ENCODE measurements at regions not wholly inside any gene's neighbourhood (a gene's known extent, or its start where the extent isn't known, plus 50 kb on each side); places are given as distances from the start of the nearest gene placed in this dataset.

GRCh38 chr18:34086370-34086769 is 138.3 kb downstream of the NOL4 start:
- Histone ChIP-seq H3K56ac (ENCODE audit: low read length) (no peak overlapping the region), H2BK120ac (ENCODE audit: low read depth, low read length) (no peak overlapping the region), H3K4me1 (ENCODE audit: control insufficient read depth, low read depth, low read length) (no peaks in the 10 kb centered on the region), H2BK5ac (ENCODE audit: low read length) (no peak overlapping the region), H3K36me3 (ENCODE audit: control insufficient read depth, insufficient read depth, low read length) (no peaks in the 10 kb centered on the region), H2AK5ac (ENCODE audit: low read length) (no peak overlapping the region), H3K79me2 (ENCODE audit: control insufficient read depth, insufficient read depth, low read length) (no peaks in the 10 kb centered on the region), H4K8ac (ENCODE audit: low read depth, low read length) (no peak overlapping the region), H3K4me3 (ENCODE audit: low read length) (no peak overlapping the region), H3K9ac (ENCODE audit: low read length) (no peak overlapping the region), H3K18ac (ENCODE audit: low read length) (no peak overlapping the region), H3K27ac (ENCODE audit: low read depth, low read length) (no peak overlapping the region), H2BK15ac (replicated peaks; ENCODE audit: low read depth) (no peak overlapping the region), H3K23ac (ENCODE audit: low read length) (no peak overlapping the region), H3K4me2 (ENCODE audit: low read length) (no peak overlapping the region), H4K5ac (ENCODE audit: low read length) (no peak overlapping the region), H3K27me3 (ENCODE audit: insufficient read depth, low read length, poor library complexity) (no peaks in the 10 kb centered on the region), H3K4ac (ENCODE audit: low read depth, low read length) (no peak overlapping the region), H3K79me1 (ENCODE audit: low read length) (no peaks in the 10 kb centered on the region)
- DNase-seq = no peak
- WGBS (ENCODE audit: extremely low coverage, insufficient coverage, low lambda C conversion rate) = no CpG with 5 or more reads among the region's 1 CpG

GRCh38 chr18:34085140-34085739 is 139.5 kb downstream of the NOL4 start:
- Histone ChIP-seq H2BK15ac (replicated peaks; ENCODE audit: low read depth) (no peak overlapping the region), H3K4me1 (ENCODE audit: control insufficient read depth, low read depth, low read length) (no peaks in the 10 kb centered on the region), H2BK120ac (ENCODE audit: low read depth, low read length) (no peak overlapping the region), H4K5ac (ENCODE audit: low read length) (no peak overlapping the region), H2BK5ac (ENCODE audit: low read length) (no peak overlapping the region), H3K56ac (ENCODE audit: low read length) (no peak overlapping the region), H4K8ac (ENCODE audit: low read depth, low read length) (no peak overlapping the region), H3K23ac (ENCODE audit: low read length) (no peak overlapping the region), H3K36me3 (ENCODE audit: control insufficient read depth, insufficient read depth, low read length) (no peaks in the 10 kb centered on the region), H3K79me1 (ENCODE audit: low read length) (no peaks in the 10 kb centered on the region), H3K27me3 (ENCODE audit: insufficient read depth, low read length, poor library complexity) (no peaks in the 10 kb centered on the region), H2AK5ac (ENCODE audit: low read length) (no peak overlapping the region), H3K18ac (ENCODE audit: low read length) (no peak overlapping the region), H3K4me3 (ENCODE audit: low read length) (no peak overlapping the region), H3K4ac (ENCODE audit: low read depth, low read length) (no peak overlapping the region), H3K27ac (ENCODE audit: low read depth, low read length) (no peak overlapping the region), H3K9ac (ENCODE audit: low read length) (no peak overlapping the region), H3K4me2 (ENCODE audit: low read length) (no peak overlapping the region), H3K79me2 (ENCODE audit: control insufficient read depth, insufficient read depth, low read length) (no peaks in the 10 kb centered on the region)
- WGBS (ENCODE audit: extremely low coverage, insufficient coverage, low lambda C conversion rate) = no CpG with 5 or more reads among the region's 4 CpGs
- no peak for DNase-seq

- no peaks in the 10 kb centered on the region for H3K79me1 ChIP-seq (ENCODE audit: low read length)
- DNase-seq = no peak
Observed at GRCh38 chr18:34084635-34085034, 140.1 kb downstream of the NOL4 start.

GRCh38 chr18:34083910-34084535 is 140.7 kb downstream of the NOL4 start:
- Histone ChIP-seq H3K4me2 (ENCODE audit: low read length) (no peak overlapping the region), H3K27ac (ENCODE audit: low read depth, low read length) (no peak overlapping the region), H3K36me3 (ENCODE audit: control insufficient read depth, insufficient read depth, low read length) (no peaks in the 10 kb centered on the region), H3K79me1 (ENCODE audit: low read length) (no peaks in the 10 kb centered on the region), H4K5ac (ENCODE audit: low read length) (no peak overlapping the region), H3K79me2 (ENCODE audit: control insufficient read depth, insufficient read depth, low read length) (no peaks in the 10 kb centered on the region), H2BK120ac (ENCODE audit: low read depth, low read length) (no peak overlapping the region), H3K4me3 (ENCODE audit: low read length) (no peak overlapping the region), H2BK15ac (replicated peaks; ENCODE audit: low read depth) (no peak overlapping the region), H3K56ac (ENCODE audit: low read length) (no peak overlapping the region), H3K4me1 (ENCODE audit: control insufficient read depth, low read depth, low read length) (no peaks in the 10 kb centered on the region), H4K8ac (ENCODE audit: low read depth, low read length) (no peak overlapping the region), H3K23ac (ENCODE audit: low read length) (no peak overlapping the region), H3K4ac (ENCODE audit: low read depth, low read length) (no peak overlapping the region), H3K9ac (ENCODE audit: low read length) (no peak overlapping the region), H2AK5ac (ENCODE audit: low read length) (no peak overlapping the region), H2BK5ac (ENCODE audit: low read length) (no peak overlapping the region), H3K27me3 (ENCODE audit: insufficient read depth, low read length, poor library complexity) (no peaks in the 10 kb centered on the region), H3K18ac (ENCODE audit: low read length) (no peak overlapping the region)
- no peak for DNase-seq
- WGBS (ENCODE audit: extremely low coverage, insufficient coverage, low lambda C conversion rate) = no CpG with 5 or more reads among the region's 9 CpGs

More at GRCh38 chr18:34084635-34085034, 140.1 kb downstream of the NOL4 start:
- Histone ChIP-seq H3K9ac (ENCODE audit: low read length) (no peak overlapping the region), H3K4me3 (ENCODE audit: low read length) (no peak overlapping the region), H4K8ac (ENCODE audit: low read depth, low read length) (no peak overlapping the region), H3K27ac (ENCODE audit: low read depth, low read length) (no peak overlapping the region), H3K4me1 (ENCODE audit: control insufficient read depth, low read depth, low read length) (no peaks in the 10 kb centered on the region), H3K56ac (ENCODE audit: low read length) (no peak overlapping the region), H3K18ac (ENCODE audit: low read length) (no peak overlapping the region), H3K36me3 (ENCODE audit: control insufficient read depth, insufficient read depth, low read length) (no peaks in the 10 kb centered on the region), H3K27me3 (ENCODE audit: insufficient read depth, low read length, poor library complexity) (no peaks in the 10 kb centered on the region), H4K5ac (ENCODE audit: low read length) (no peak overlapping the region), H3K79me2 (ENCODE audit: control insufficient read depth, insufficient read depth, low read length) (no peaks in the 10 kb centered on the region), H2AK5ac (ENCODE audit: low read length) (no peak overlapping the region), H2BK5ac (ENCODE audit: low read length) (no peak overlapping the region), H3K23ac (ENCODE audit: low read length) (no peak overlapping the region), H2BK15ac (replicated peaks; ENCODE audit: low read depth) (no peak overlapping the region), H3K4me2 (ENCODE audit: low read length) (no peak overlapping the region), H2BK120ac (ENCODE audit: low read depth, low read length) (no peak overlapping the region), H3K4ac (ENCODE audit: low read depth, low read length) (no peak overlapping the region)
- WGBS (ENCODE audit: extremely low coverage, insufficient coverage, low lambda C conversion rate) = no CpG with 5 or more reads among the region's 2 CpGs

GRCh38 chr18:34077599-34077998 is 147.1 kb downstream of the NOL4 start:
- no peaks in the 10 kb centered on the region for H3K36me3 ChIP-seq (ENCODE audit: control insufficient read depth, insufficient read depth, low read length)
- no peak for DNase-seq
- H3K9ac ChIP-seq (ENCODE audit: low read length) = no peak overlapping the region
- no peak overlapping the region for H3K4ac ChIP-seq (ENCODE audit: low read depth, low read length)
- no peak overlapping the region for H3K18ac ChIP-seq (ENCODE audit: low read length)
- H2BK120ac ChIP-seq (ENCODE audit: low read depth, low read length) = no peak overlapping the region
- H3K4me3 ChIP-seq (ENCODE audit: low read length) = no peak overlapping the region
- no peaks in the 10 kb centered on the region for H3K79me2 ChIP-seq (ENCODE audit: control insufficient read depth, insufficient read depth, low read length)
- H3K4me2 ChIP-seq (ENCODE audit: low read length) = no peak overlapping the region
- no peak overlapping the region for H4K5ac ChIP-seq (ENCODE audit: low read length)
- H4K8ac ChIP-seq (ENCODE audit: low read depth, low read length) = no peak overlapping the region
- no peaks in the 10 kb centered on the region for H3K79me1 ChIP-seq (ENCODE audit: low read length)
- H2BK5ac ChIP-seq (ENCODE audit: low read length) = no peak overlapping the region
- H3K27ac ChIP-seq (ENCODE audit: low read depth, low read length) = no peak overlapping the region
- H3K27me3 ChIP-seq (ENCODE audit: insufficient read depth, low read length, poor library complexity) = no peaks in the 10 kb centered on the region
- no peak overlapping the region for H2BK15ac ChIP-seq (replicated peaks; ENCODE audit: low read depth)
- H3K23ac ChIP-seq (ENCODE audit: low read length) = no peak overlapping the region
- no peaks in the 10 kb centered on the region for H3K4me1 ChIP-seq (ENCODE audit: control insufficient read depth, low read depth, low read length)
- H2AK5ac ChIP-seq (ENCODE audit: low read length) = no peak overlapping the region
- no peak overlapping the region for H3K56ac ChIP-seq (ENCODE audit: low read length)

Measured in mesendoderm (in vitro differentiated cells).